ENCODE measurements at regions not wholly inside any gene's neighbourhood (a gene's known extent, or its start where the extent isn't known, plus 50 kb on each side); places are given as distances from the start of the nearest gene placed in this dataset.
A peak's percentile ranks its signal among the peaks of the same experiment; 100 is the strongest.

GRCh38 chr3:106642161-106642560 is 735.1 kb upstream of the CCDC54 start:
- DNase-seq, result no peak

DNA sequence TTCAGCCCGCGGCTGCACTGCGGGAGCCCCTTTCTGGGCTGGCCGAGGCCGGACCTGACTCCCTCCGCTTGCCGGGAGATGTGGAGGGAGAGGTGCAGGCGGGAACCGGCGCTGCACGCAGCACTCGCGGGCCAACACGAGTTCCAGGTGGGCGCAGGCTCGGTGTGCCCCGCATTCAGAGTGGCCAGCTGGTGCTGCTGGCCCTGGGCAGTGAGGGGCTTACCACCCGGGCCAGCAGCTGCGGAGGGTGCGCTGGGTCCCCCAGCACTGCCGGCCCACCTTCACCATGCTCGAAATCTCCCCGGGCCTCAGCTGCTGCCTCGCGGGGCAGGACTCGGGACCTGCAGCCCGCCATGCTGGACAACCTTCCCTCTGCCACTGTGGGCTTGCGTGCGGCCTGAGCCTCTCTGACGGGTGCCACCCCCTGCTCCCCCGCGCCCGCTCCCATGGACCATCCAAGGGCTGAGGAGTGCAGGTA is 733.5 kb upstream of the CCDC54 start:
- no peak for DNase-seq

DNA sequence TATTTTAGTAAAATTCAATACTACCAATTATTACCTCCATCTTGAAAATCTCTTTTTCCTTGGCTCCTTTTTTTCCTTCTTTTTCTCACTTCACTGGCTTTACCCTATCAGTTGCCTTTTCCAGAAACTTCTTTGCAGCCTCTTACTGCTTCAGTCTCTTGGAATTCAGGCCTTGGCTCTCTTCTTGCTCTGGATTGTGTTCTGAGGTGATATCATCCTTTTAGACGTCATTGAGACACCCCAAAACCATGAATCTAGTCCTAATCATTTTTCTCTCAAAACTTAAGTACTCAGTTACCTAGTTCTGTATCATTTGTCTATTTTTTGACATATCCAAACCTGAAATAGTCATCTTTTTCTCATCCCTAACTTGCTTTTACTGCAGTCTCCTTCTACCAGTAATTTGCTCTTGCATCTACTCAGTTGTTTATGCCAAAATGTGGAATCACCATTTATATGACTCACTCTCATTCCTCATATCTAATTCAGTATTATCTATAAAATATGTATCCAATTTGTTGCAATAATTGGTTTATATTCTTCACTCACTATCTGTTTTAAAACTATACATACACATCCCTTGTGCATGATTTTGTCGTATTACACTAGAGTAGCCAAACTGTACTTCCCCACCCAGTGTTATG is 703.2 kb upstream of the CCDC54 start:
- DNase-seq, result no peak

DNA sequence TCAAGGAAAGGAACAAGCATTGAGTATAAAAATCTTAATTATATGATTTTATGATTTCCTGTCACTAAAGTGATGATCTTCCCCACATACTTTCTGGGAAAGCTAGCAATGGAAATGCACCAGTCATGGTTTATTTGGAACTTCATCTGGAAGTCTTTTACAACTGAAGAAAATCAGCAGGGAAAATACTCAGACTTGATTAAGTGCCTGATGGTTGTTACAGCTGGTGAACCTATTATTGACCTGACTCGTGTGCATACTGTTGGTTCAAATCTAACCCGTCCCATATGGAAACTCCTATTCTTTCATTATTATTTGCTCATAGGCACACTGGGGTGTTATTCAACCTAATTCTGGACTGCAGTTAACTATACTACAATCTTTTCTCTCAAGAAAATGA is 701.8 kb upstream of the CCDC54 start:
- DNase-seq, result no peak

GRCh38 chr3:106678657-106679390 is 698.4 kb upstream of the CCDC54 start:
- DNase-seq, result no peak

GRCh38 chr3:106683953-106684620 is 693.2 kb upstream of the CCDC54 start:
- DNase-seq, result no peak

GRCh38 chr3:106685745-106686144 is 691.5 kb upstream of the CCDC54 start:
- peak; percentile 85 for DNase-seq

DNA sequence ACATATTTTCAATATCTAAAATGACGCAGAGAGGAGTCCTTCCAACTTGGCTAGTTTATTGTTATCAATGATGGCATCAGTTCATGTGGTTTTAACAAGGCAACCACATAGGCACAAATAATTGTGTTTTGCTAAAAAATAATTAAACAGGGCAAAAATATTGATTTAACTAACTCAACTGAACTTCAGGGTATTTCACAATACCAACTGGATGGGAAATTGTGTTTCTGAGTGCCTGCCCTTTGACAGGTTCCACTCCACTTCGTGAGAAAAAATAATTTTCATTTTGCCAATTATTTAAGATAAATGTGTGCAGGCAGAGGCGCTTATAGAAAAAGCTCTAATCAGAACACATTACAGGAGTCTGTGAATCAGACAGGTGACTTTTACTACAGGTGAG is 689.3 kb upstream of the CCDC54 start:
- no peak for DNase-seq

DNA sequence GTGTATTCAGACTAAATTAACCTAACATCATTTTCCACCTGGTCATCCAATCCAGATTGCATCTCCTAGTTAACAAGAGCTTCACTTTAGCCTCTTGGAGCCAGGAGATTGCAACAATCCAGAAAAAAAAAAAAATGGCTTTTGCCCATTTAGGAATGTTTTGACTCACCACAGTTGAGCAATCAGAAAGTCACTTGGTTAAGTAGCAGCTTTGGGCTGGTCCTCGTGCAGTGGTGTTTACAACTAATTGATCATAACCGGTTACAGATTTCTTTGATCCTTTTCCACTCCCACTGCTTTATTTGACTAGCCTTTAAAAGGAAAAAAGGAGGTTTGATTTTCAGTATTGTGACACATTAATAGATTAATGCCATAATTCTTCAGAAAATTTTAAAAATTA is 688.8 kb upstream of the CCDC54 start:
- peak; percentile 85 for DNase-seq

DNA sequence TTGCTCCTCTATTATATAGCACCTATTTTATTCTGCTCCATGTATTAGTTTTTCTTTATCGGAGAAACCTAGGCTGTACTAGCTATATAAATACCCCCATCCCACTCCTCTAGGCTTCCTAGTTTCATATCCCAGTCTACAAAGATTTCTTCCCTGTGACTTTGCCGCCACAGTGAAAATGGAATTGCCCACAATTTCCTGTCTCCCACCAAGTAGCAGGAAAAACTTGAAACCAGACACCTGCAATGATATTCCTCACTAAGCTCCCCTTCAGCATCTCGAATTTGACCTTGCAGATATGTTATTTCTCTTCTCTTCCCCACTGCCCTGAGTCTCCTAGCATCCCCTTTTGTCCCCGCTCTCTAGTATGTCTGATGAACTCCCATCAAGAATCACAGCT is 685.8 kb upstream of the CCDC54 start:
- DNase-seq, result no peak

GRCh38 chr3:106692624-106693023 is 684.6 kb upstream of the CCDC54 start:
- DNase-seq, result no peak

DNA sequence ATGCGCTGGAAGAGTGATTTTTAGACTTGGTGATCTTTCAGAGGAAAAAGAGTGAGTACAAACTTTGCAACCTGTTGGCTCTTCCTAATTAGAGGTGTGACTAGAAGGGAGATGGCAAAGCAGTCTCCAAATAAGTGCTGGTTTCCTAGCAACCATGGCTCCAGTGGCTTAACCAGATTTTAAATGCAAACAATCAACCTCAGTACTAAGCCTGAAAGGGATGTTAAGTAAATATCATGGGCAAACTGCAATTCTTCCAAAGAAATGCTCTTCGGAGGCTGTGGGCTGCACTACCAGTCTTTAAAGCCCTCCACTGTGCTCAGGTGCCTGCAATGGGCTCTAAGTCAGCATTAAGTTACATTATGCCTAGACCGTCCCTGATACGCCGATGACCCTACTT is 678.1 kb upstream of the CCDC54 start:
- DNase-seq, result peak; percentile 81

GRCh38 chr3:106700981-106701380 is 676.3 kb upstream of the CCDC54 start:
- no peak for DNase-seq

- no peak for DNase-seq
Measured at GRCh38 chr3:106703524-106703923, 673.7 kb upstream of the CCDC54 start.

DNA sequence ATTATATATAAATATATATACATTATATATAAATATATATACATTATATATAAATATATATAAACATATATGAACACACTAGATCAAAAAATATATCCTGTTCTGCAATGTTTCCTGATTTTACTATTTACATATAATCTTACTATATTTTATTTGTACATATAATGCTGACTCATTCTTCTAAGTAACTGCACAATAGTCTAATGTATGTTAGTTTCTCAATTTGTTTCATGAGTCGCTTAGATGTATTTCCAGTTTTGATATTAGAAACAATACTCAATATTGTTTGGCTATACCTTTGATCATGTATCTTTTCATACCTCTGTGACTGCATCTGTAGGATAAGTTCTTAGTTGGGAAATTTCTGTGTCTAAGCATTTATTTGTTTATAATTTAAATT is 669.9 kb upstream of the CCDC54 start:
- DNase-seq, result no peak

DNA sequence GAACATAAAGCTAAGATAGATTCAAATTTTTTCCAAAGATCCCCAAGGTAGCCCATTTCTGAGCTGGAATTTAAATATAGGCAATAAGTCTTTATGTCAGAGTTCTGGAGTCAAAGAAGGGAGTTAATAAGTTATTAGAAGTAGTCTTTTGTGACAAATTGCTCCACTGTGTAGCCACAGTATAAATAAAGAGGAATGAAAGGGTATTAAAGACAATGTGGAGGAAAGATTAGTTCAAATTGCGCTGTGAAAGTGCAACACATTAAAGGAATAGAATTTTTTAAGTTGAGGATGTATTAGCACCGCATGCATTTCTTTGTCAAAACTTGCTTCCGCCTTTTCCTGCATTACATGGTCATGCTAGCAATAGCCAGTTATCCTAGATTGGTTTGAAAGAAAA is 666.6 kb upstream of the CCDC54 start:
- no peak for DNase-seq

DNA sequence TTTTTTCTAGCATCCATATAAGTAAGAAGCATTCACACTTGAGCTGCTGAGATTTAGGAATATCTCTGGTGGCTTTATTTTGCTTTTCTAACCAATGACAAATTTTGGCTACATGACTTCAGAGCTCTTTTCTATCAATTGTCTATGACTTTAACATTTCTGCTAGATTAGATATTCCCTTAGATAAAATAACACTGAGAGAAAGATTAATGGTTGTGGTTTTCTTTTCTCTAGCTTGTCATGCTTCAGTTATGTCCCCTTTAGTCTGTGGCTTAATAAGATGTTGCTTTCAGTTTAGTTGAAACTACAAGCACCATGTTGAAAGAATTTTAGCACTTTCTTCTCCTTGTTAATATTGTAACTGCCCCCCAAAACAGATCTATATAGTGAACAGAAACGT is 665.6 kb upstream of the CCDC54 start:
- no peak for DNase-seq

GRCh38 chr3:106714400-106714799 is 662.8 kb upstream of the CCDC54 start:
- no peak for DNase-seq

DNA sequence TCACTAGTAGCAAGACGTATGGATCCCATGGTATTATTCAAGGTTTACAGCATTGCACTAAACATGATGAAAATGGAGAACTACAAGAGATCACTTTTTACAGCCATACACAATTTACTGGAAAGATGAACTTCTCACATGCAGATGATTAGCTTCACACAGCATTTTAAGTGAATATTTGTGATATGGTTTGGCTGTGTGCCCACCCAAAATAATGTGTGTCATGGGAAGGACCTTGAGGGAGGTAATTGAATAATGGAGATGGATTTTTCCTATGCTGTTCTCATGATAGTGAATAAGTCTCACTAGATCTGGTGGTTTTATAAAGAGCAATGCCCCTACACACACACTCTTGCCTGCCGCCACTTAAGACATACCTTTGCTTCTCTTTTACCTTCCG is 662.0 kb upstream of the CCDC54 start:
- no peak for DNase-seq

DNA sequence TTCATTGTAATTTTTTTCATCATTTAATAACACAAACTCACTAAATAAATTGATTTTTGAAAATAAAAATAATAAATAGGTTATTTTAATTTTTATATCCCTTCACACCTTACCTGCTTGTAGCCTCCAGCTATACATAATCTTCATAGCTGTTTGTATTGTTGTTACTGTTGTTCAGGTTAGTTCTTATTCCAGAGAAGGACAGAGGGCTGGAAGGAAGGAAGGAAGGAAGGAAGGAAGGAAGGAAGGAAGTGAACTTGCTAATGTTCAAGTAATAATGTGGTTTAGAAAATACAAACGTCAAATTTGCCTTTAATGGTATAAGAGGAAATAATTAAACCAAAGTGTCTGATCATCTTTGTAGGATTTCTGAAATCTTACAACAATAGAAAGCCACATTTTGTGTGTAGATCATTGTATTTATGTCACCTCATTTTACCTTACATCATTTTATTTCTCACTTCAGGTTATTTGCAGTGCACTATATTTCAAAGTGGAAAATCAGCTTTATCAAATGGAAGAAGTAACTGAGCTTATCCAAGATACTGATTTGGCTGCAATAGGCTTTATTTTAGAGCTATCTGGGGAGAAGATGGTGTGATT is 660.0 kb upstream of the CCDC54 start:
- DNase-seq, result no peak

DNA sequence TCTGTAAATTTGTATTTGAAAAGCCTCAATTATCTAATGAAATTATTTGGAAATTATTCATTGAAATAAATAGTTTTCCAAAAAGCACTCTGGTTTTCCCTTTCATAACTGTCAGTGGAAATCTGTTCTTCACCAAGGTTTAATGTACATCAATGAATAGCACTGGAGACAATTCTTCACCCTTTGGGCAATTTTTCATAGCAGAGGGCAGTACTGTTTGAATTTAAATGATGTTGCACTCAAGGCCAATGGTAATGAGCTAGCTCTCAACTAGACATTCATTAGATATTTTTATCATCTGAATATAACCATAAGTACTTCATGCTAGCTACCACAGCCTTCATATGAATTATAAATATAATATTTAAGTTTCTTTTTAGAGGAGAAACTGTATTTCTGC is 658.2 kb upstream of the CCDC54 start:
- no peak for DNase-seq

DNA sequence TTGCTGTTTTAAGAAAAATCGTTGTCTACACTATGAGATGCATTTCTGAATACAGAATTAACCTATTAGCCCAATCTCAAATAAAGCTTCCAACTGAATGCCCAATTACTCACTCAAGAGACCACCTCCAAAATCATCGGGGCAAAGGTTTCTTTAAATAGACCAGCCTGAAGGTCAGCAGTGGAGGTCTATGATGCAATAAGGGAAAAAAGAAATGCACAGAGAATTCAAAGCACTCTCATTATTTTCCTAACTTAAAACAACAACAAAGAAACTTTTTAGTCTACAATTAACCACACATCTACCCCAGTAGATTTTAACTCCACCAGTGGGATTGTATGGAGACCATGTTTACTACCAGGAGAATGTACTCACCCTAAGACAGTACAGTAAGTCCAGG is 657.7 kb upstream of the CCDC54 start:
- no peak for DNase-seq

DNA sequence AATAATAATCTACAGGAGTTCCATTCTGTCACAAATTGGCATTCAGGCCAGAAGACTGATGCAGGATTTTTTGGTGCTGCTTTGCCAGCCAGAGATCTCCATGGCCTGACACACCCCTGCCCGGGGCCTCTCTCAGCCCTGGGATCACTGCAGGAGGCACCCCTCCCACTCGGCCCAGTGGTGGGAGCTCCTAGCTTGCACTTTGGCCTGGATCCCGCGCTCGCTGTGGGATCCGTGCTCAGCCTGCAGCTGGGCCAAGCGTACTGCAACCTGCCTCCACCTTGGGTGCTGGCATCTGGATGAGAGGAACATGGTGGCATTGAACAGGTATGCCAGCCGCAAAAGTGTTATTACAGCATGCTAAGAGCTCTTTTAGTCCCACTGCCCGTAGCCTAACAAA is 656.7 kb upstream of the CCDC54 start:
- no peak for DNase-seq

DNA sequence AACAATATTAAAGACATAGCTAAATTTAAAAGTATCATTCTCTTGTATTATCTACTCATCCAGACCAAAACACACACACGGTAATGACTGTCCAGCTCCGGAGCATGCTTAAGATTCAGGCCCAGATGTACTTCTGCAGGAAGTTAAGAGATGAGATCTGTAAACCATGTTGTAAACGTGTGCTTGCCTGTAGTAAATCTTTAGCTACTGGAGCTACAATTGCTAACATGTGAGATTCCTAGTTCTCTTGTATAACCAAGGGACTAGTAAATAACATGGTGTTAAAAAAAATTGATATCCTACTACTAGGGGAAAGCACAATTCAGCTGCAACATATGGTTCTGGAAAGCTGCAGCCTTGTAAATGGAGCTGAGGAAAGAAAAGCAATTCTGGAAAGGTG is 651.7 kb upstream of the CCDC54 start:
- no peak for DNase-seq

Data from NCI-H146 (cell line).